Skeletal muscle cell (primary cell): ENCODE measurements at regions not wholly inside any gene's neighbourhood (a gene's known extent, or its start where the extent isn't known, plus 50 kb on each side); places are given as distances from the start of the nearest gene placed in this dataset.

Experiments used
- DNase-seq: peaks from one replicate; pipeline ENCODE4 v3.0.0-alpha.2; 2010; ENCODE audit warnings: low read depth
- H3K4me3 ChIP-seq: 2 replicates; pipeline ENCODE4 v1.5.1; 2011; ENCODE audit warnings: low read depth, mild to moderate bottlenecking, control low read depth, low read length, moderate library complexity

DNA sequence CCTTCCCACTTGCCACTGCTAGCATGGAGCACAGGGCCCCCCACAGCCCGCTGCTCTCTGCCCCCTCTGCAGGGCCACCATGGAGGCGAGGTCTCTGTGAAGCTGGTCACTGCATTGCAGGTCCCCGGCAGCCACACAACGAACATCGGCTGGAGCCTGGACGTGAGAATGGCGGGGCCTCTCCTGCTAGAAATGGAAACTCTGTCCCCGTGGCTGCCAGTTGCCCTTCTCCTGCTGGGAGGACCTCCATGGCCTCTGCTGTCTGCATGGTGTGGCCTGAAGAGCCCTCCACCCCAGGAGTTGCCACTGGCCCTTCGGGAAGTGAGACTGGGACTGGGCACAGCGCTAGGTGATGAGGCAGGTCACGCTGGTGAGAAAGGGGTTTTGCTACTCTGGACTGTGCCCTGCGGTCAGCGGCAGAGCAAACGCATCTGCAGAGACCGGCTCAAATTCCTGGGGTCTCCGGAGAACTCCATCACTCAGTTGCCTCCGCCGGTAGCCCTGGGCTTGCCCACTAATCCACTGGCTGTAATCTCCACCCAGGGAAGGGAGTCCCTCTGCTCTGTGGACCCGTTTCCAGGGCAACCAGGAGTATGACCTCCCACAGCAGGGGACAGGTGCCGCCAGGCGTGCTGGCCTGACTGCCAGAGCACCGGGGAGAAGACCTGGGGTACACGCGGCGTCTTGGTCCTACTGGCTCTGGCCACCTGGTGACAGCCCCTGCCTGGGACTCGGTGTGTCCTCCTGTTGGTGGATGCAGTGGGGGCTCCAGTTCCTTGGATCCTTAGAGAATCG lies 806.3 kb downstream of the BRD1 start:
- no peak overlapping the region for H3K4me3 ChIP-seq
- DNase-seq, result no peak

DNA sequence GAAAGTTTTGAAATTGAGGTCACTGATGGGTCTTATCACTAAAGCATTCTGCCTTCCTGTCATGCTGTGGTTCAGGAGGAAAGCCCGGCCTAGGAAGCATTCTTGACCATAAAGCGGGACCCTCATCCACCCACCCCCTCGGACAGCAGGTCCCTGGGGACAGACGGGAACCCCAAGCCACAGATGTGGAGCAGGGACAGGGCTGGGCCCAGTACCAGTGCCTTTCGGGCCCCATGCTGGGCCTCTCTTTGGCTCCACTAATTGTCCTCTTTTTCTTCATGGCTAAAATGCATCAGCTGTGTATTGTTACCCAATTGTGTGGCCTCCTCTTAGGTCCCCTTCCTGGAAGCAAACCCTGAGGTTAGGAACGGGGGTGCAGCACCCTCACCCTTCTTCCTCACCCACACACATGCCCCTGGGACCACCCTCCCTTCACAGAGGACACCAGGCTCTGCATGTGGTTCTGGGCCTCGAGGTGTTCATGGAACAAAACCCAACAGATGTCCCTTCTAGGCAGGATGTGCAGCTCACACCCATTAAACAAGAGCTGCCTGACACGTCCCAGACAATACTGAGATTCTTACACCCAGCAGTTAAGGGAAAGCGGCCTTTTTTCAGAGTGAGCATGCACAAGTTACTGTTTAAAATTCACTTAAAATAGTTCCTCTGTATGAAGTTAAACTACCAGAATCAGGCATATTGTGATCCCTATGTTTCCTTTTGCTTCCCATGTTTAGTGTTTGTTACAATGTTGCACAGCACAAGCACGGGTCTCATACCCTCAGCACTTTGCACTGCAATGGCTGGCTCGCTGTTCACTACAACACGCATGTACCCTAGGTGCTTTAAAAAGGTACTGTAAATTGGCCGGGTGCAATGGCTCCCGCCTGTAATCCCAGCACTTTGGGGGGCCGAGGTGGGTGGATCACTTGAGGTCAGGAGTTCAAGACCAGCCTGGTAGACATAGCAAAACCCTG lies 807.6 kb downstream of the BRD1 start:
- DNase-seq, result no peak
- no peak overlapping the region for H3K4me3 ChIP-seq

DNA sequence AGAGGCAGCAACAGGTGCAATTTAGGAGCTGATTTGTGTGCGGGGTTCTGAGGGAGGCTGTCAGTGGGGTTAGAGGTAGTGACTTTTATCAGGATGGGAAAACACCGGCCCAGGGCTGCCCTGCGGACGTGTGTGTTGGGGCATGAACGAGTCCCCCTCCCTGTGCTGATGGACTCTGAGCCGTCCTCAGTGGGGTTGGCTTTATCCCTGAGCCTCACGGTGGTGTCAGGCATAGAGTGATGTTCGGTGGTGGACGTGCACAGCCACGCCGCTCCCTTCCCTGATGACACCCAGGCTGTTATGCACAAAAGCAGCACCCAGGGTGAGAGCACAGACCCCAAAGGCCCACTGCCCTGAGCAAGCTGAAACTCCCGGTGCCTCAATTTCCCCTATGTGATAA lies 809.1 kb downstream of the BRD1 start:
- DNase-seq, result no peak
- H3K4me3 ChIP-seq, result no peak overlapping the region

GRCh38 chr22:49017482-49018329 lies 810.0 kb downstream of the BRD1 start:
- no peak for DNase-seq
- no peak overlapping the region for H3K4me3 ChIP-seq

DNA sequence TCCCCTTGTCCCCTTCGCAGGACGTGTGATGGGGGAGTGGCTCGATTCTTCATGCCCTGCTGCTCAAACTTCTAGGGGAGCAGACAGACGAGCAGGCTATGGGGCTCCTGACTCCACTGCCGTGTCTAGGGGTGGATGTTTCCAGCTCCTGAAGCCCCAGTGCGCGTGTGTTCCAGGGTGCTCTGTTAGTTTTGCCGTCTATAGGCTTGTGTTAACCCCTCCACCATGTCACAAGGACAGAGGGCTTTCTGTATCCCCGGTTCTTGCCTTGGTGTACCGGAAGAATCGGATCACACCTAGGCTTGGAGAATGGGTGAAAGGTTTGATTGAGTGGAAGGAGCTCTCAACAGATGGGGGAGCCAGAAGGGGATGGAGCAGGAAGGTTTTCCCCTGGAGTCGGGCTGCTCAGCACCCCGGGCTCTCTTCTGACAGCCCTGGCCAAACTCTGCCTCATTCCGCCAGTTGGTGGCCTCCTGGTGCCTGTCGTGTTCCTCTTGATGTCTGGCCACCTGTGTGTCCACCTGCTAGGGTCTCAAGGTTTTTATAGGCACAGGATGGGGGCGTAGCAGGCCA lies 810.7 kb downstream of the BRD1 start:
- DNase-seq, result no peak
- H3K4me3 ChIP-seq, result no peak overlapping the region

- H3K4me3 ChIP-seq, result no peak overlapping the region
Measured at GRCh38 chr22:49015993-49016908, 811.4 kb downstream of the BRD1 start.

GRCh38 chr22:49015459-49015858 lies 812.2 kb downstream of the BRD1 start:
- H3K4me3 ChIP-seq, result no peak overlapping the region
- DNase-seq, result no peak

More at GRCh38 chr22:49015993-49016908, 811.4 kb downstream of the BRD1 start:
- no peak for DNase-seq

DNA sequence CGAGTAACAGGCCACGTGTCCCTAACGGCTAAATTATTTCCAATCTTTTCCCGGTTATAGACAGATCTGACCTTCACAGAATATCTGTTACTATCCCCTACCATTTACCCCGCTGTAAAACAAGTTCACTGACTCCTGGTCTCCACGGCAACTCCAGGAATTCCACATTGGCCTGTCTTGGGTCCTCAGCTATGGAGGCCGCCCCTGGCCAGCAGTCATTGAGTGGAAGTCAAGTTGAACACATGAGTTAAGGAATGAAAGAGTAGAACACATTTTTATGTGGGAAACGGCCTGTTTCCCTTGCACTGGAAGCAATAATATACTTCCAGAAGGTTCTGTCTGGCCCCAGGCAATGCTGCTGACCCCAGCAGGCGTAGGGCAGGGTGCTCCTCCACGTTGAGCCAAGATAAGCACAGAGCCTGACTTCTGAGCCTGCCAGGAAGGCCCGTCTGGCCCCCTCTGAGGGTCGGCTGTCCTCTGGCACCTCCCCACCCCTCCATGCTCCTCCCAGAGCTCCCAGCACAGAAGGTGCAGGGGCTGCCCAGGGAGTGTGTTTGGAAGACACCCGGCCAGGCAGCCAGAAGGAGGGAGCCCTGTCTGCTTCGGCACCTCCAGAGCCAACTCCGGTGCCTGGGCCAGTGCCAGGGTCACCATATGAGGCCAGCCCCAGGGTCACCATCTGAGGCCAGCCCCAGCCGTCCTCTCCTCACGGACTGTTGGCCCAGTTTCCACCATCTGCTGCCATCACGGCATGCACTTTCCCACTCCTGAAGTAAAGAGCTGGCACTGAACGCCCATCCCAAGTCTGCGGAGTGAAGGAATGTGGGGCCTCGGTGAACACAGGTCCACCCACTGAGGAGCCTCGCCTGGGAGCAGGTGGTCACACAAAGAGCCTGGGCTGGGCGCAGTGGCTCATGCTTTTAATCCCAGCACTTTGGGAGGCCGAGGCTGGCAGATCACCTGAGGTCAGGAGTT lies 813.2 kb downstream of the BRD1 start:
- H3K4me3 ChIP-seq, result no peak overlapping the region
- no peak for DNase-seq

- DNase-seq, result no peak
- H3K4me3 ChIP-seq, result no peak overlapping the region
Measured at GRCh38 chr22:49013707-49014106, 814.0 kb downstream of the BRD1 start.

- H3K4me3 ChIP-seq, result no peak overlapping the region
- no peak for DNase-seq
Measured at GRCh38 chr22:49012712-49013395, 814.8 kb downstream of the BRD1 start.

DNA sequence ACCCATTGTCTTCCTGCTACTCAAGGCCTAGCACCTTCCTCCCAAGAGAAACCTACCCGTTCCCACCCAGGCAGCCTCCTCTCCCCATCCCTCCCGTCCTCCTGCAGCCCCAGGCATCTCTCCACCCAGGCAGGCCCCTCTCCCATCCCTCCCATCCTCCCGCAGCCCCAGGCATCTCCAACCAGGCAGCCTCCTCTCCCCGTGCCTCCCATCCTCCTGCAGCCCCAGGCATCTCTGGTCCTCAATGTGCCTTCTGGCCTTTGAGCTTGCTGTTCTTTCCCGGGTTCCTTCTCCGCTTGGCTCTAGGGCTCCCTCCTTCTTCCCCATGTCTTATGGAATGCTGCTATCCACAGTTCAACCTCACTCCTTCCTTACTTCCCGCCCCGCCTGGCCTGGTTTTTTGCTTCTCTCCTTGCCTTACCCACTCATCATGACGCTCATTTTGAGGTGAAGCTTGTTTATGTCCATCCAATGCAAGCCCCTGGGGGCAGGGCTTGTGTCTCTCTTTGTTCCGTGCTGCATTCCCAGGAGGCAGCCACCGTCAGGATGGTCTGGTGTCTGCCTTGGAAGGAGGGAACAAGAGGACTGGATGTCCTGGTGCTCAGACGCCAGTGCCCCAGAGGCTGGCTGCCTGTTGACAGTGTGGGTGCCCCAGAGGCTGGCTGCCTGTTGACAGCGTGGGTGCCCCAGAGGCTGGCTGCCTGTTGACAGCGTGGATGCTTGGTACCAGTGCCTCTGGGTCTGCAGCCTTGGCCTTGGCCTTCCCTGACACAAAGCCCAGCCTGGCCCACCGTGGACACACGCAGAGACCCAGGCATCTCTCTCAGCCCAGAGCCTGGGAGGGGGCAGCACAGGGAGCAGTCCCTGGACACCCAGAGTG lies 815.7 kb downstream of the BRD1 start:
- H3K4me3 ChIP-seq, result no peak overlapping the region
- DNase-seq, result no peak

DNA sequence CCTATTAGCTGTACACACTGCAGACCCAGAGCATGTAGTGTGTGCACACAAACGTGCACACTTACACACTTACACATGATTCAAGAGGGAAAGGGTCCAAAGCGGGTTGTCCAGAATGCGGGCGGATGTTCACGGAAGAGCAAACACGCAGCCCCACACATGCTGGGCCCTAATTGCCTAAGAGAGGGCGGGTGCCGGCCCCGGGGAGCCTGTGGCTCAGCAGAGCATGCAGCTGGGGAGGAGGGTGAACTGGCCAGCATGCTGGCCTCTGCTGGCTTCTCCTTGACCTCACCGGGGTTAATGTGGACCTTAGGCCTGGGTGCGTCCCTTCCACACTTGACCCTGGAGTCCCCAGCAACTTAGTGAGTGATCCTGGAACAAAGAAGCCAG lies 816.3 kb downstream of the BRD1 start:
- H3K4me3 ChIP-seq, result no peak overlapping the region
- no peak for DNase-seq

DNA sequence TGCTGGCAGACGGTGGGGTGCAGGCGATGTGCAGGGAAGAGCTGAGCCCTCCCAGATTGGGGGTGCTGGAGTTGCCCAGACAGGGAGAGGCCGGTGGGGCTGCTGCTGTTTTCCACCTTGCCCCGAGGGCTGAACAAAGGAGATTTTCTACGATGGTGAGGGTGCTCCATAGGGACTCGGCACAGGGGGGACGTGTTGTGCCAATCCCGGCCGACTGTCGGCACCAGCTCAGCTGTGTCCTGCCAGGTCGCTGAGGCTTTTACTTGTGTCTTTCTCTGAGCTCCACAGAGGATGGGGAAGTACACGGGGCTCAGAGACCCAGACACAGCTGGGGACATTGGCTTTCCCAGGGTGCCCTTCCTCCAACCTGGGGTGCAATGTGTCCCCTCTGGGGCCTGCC lies 816.8 kb downstream of the BRD1 start:
- no peak overlapping the region for H3K4me3 ChIP-seq
- DNase-seq, result no peak

DNA sequence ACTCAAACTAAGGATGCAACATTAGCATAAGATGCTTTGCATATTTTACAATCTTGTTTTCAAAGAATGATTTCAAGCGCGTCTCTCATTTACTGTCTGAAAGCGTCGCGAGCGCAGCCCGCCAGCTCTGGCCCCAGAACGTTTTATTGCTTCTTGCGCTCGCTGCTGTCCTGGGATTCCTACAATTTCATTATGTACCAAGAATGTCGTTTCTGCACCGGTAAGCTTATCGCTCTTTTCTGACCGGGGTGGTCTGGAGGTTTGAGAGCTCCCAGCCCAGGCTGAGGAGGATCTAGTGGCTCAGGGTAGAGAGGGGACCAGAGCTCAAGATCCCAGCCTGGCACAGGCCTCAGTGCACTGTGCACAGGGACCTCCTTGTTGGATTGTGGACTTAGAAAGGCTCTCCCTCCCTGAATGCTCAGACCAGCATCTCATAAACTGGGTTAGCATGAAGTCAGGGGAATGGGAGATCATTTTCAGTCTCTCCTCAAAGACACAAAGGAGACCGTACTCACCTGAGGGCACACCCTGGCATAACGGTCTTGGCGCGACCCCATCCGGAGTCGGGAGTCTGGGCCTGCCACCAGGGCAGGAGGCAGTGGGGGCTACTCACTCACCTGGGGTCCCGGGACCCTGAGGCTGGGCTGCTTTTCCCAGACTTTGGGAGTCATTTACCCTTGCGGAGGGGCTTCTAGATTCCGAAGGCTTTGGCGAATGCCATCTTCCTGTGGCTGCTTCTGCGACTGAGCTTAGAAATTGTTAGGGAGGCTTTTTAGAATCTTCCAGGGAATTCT lies 817.4 kb downstream of the BRD1 start:
- H3K4me3 ChIP-seq, result no peak overlapping the region
- no peak for DNase-seq
